ENCODE measurements at regions not wholly inside any gene's neighbourhood (a gene's known extent, or its start where the extent isn't known, plus 50 kb on each side); places are given as distances from the start of the nearest gene placed in this dataset.

DNA sequence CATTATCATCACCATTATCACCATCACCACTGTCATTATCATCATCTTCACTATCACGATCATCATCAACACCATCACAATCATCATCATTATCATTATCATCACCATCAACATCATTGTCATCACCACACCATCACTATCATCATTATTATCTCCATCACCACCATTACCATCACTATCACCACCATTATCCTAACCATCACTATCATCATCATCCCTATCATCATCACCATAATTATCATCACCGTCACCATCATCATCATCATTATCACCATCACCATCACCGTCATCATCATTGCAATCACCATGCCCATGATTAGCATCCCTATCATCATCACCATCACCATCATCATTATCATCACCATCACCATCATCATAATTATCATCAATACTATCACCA, 311.9 kb downstream of the IRX2 start:
- TF ChIP-seq NRF1 (IDR thresholded peaks at IDR 0.05; ENCODE audit: low read depth, low read length) (no peak), POLR2AphosphoS5 (IDR thresholded peaks at IDR 0.05; ENCODE audit: low read depth, low read length) (no peak), CHD2 (IDR thresholded peaks at IDR 0.05; ENCODE audit: low read length) (no peak), BACH1 (IDR thresholded peaks at IDR 0.05; ENCODE audit: low read length) (no peak), EZH2 (IDR thresholded peaks at IDR 0.05; ENCODE audit: low read depth, low read length, severe bottlenecking) (no peak), JUND (IDR thresholded peaks at IDR 0.05; ENCODE audit: low read length) (no peak), MAFK (IDR thresholded peaks at IDR 0.05; ENCODE audit: low read depth, low read length) (no peak), POLR2A (IDR thresholded peaks at IDR 0.05; ENCODE audit: control extremely low read depth in 1 of 2, low read depth in 2 of 2, low read length in 2 of 2) (no peak), YY1 (IDR thresholded peaks at IDR 0.05; ENCODE audit: low read depth, low read length) (no peak), TCF12 (IDR thresholded peaks at IDR 0.05; ENCODE audit: low read depth, low read length) (no peak)
- TF ChIP-seq, protein P1, sequence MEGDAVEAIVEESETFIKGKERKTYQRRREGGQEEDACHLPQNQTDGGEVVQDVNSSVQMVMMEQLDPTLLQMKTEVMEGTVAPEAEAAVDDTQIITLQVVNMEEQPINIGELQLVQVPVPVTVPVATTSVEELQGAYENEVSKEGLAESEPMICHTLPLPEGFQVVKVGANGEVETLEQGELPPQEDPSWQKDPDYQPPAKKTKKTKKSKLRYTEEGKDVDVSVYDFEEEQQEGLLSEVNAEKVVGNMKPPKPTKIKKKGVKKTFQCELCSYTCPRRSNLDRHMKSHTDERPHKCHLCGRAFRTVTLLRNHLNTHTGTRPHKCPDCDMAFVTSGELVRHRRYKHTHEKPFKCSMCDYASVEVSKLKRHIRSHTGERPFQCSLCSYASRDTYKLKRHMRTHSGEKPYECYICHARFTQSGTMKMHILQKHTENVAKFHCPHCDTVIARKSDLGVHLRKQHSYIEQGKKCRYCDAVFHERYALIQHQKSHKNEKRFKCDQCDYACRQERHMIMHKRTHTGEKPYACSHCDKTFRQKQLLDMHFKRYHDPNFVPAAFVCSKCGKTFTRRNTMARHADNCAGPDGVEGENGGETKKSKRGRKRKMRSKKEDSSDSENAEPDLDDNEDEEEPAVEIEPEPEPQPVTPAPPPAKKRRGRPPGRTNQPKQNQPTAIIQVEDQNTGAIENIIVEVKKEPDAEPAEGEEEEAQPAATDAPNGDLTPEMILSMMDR (IDR thresholded peaks at IDR 0.05; ENCODE audit: control extremely low read depth in 1 of 3, insufficient read depth in 1 of 3, low read depth in 1 of 3, low read length in 3 of 3), result no peak
- TF ChIP-seq, protein P2, sequence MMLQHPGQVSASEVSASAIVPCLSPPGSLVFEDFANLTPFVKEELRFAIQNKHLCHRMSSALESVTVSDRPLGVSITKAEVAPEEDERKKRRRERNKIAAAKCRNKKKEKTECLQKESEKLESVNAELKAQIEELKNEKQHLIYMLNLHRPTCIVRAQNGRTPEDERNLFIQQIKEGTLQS (IDR thresholded peaks at IDR 0.05; ENCODE audit: insufficient read depth, low read depth, low read length), result no peak

Data from H1 (cell line).